Suprapubic skin (tissue), 4 donors: ENCODE measurements at regions not wholly inside any gene's neighbourhood (a gene's known extent, or its start where the extent isn't known, plus 50 kb on each side); places are given as distances from the start of the nearest gene placed in this dataset.

ENCODE experiments used
- DNase-seq, 2 donors: peaks; one replicate each; pipeline ENCODE4 v3.0.0-alpha.2; 2019; ENCODE audit warnings: low spot score in 2 of 2
- H3K27ac ChIP-seq: fragments of 200-600 bp; sonication (generic); one replicate; pipeline ENCODE4 v1.5.1; 2019
- H3K27me3 ChIP-seq: fragments of 200-600 bp; sonication (generic); one replicate; pipeline ENCODE4 v1.5.1; 2019
- H3K36me3 ChIP-seq: fragments of 200-600 bp; sonication (generic); one replicate; pipeline ENCODE4 v1.5.1; 2019
- H3K4me1 ChIP-seq: fragments of 200-600 bp; sonication (generic); one replicate; pipeline ENCODE4 v1.5.1; 2019
- H3K4me3 ChIP-seq: fragments of 200-600 bp; sonication (generic); one replicate; pipeline ENCODE4 v1.5.1; 2019; ENCODE audit warnings: mild to moderate bottlenecking
- H3K9me3 ChIP-seq: fragments of 200-600 bp; sonication (generic); one replicate; pipeline ENCODE4 v1.5.1; 2019
- EP300 ChIP-seq: sonication (generic); formaldehyde crosslinking; IDR thresholded peaks from one replicate; pipeline ENCODE4 v1.6.1; 2017; ENCODE audit warnings: antibody characterized with exemption
- POLR2A ChIP-seq, 2 donors: fragments of 450-650 bp; IDR thresholded peaks; one replicate each; pipeline ENCODE4 v1.6.1; 2017; ENCODE audit warnings: antibody characterized with exemption in 2 of 2, mild to moderate bottlenecking in 2 of 2, moderate library complexity in 2 of 2
- POLR2AphosphoS5 ChIP-seq, 3 donors: sonication (generic); formaldehyde crosslinking; IDR thresholded peaks; one replicate each; pipeline ENCODE4 v1.6.1; 2017; ENCODE audit warnings: antibody characterized with exemption in 3 of 3
- WGBS: methylation state at CpG from one replicate; pipeline ENCODE4 v1.1.5; 2018; 5-methylcytosine and 5-hydroxymethylcytosine counted together
- TF ChIP-seq, protein P1 (sequence below), 2 donors: fragments of 200-600 bp in 1 of 2; fragments of 450-650 bp in 1 of 2; sonication (generic) in 1 of 2; IDR thresholded peaks; one replicate each; pipeline ENCODE4 v1.5.1; 2016 to 2019; ENCODE audit warnings: antibody characterized with exemption in 2 of 2, mild to moderate bottlenecking in 1 of 2, moderate library complexity in 1 of 2

GRCh38 chr2:21393173-21393572, 269.4 kb downstream of the TDRD15 start:
- TF ChIP-seq POLR2AphosphoS5 (IDR thresholded peaks at IDR 0.05) (no peak), EP300 (no peak), POLR2A (IDR thresholded peaks at IDR 0.05) (no peak)
- TF ChIP-seq, protein P1, sequence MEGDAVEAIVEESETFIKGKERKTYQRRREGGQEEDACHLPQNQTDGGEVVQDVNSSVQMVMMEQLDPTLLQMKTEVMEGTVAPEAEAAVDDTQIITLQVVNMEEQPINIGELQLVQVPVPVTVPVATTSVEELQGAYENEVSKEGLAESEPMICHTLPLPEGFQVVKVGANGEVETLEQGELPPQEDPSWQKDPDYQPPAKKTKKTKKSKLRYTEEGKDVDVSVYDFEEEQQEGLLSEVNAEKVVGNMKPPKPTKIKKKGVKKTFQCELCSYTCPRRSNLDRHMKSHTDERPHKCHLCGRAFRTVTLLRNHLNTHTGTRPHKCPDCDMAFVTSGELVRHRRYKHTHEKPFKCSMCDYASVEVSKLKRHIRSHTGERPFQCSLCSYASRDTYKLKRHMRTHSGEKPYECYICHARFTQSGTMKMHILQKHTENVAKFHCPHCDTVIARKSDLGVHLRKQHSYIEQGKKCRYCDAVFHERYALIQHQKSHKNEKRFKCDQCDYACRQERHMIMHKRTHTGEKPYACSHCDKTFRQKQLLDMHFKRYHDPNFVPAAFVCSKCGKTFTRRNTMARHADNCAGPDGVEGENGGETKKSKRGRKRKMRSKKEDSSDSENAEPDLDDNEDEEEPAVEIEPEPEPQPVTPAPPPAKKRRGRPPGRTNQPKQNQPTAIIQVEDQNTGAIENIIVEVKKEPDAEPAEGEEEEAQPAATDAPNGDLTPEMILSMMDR (IDR thresholded peaks at IDR 0.05), result no peak
- Histone ChIP-seq H3K36me3 (no peaks in the 10 kb centered on the region), H3K27me3 (no peaks in the 10 kb centered on the region), H3K9me3 (no peaks in the 10 kb centered on the region), H3K4me3 (no peak overlapping the region), H3K4me1 (no peaks in the 10 kb centered on the region), H3K27ac (no peak overlapping the region)
- WGBS, result 40% methylated on average over 5 of the region's 5 CpGs
- DNase-seq, result no peak

DNA sequence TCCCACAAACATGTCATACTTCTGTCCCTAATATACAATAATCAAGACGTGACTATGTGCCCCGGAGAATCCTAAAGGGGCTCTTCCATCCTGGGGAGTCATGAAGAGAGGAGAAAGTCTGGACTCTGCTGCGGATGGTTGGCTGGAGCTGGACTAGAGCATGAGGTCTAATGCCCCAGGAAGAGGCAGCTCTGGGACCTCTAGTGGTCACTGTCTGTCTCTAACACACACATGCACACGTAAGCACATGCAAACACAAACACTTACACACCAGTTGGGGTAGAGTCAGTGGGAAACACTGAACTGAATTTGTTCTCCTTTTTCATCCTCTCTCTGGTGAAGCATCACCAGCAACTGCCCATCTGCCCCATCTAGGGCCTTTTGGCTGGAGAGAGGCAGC, 271.6 kb downstream of the TDRD15 start:
- no peak overlapping the region for H3K27ac ChIP-seq
- no peaks in the 10 kb centered on the region for H3K36me3 ChIP-seq
- H3K9me3 ChIP-seq, result no peaks in the 10 kb centered on the region
- no peak overlapping the region for H3K4me3 ChIP-seq
- TF ChIP-seq POLR2A (IDR thresholded peaks at IDR 0.05) (no peak), POLR2AphosphoS5 (IDR thresholded peaks at IDR 0.05) (no peak)
- TF ChIP-seq, protein P1 (IDR thresholded peaks at IDR 0.05), result no peak
- no peaks in the 10 kb centered on the region for H3K27me3 ChIP-seq
- DNase-seq, result no peak
- 95% methylated on average over 4 of the region's 4 CpGs for WGBS
- H3K4me1 ChIP-seq, result no peaks in the 10 kb centered on the region

GRCh38 chr2:21396252-21396651, 272.5 kb downstream of the TDRD15 start:
- Histone ChIP-seq H3K36me3 (no peaks in the 10 kb centered on the region), H3K4me3 (no peak overlapping the region), H3K27me3 (no peaks in the 10 kb centered on the region), H3K27ac (no peak overlapping the region), H3K9me3 (no peaks in the 10 kb centered on the region), H3K4me1 (no peaks in the 10 kb centered on the region)
- DNase-seq, result no peak
- 81% methylated on average over 2 of the region's 2 CpGs for WGBS
- TF ChIP-seq POLR2A (IDR thresholded peaks at IDR 0.05) (no peak), POLR2AphosphoS5 (IDR thresholded peaks at IDR 0.05) (no peak), EP300 (no peak)

DNA sequence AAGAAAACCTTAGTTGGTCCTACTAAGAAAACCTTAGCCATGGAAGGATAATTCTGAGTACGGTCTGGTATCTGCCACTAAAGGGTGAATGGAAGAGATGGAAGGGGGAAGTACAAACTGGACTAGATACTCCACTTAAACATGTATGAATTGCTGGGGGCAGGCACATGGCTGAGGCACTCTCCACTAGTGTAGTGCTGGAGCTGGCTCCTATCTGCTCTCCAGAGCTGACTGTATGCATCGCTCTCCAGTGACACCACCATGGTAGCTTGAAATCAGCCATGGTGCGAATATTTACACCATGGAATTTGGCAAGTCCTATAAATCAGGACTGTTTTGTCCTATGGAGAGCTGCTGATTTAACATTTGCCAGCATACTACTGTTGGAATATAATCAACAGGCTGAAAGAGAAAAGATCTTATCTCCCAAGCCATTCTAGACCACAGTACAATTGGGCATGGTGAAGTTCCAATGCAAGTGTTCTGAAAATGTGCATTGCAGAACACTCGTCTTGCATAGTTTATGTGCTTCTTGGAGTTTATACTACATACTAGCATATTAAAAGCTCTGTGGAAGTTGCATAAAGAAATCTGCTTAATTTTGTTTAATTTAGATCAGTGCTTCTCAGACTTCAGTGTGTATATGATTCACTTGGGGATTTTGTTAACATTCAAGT, 277.4 kb downstream of the TDRD15 start:
- WGBS, result 90% methylated on average over 4 of the region's 4 CpGs
- Histone ChIP-seq H3K4me3 (no peak overlapping the region), H3K27ac (no peak overlapping the region), H3K27me3 (no peaks in the 10 kb centered on the region), H3K36me3 (no peaks in the 10 kb centered on the region), H3K9me3 (no peaks in the 10 kb centered on the region), H3K4me1 (no peaks in the 10 kb centered on the region)
- no peak for DNase-seq
- TF ChIP-seq POLR2A (IDR thresholded peaks at IDR 0.05), result no peak
- TF ChIP-seq, protein P1 (IDR thresholded peaks at IDR 0.05), result no peak
- no peak for TF ChIP-seq EP300

DNA sequence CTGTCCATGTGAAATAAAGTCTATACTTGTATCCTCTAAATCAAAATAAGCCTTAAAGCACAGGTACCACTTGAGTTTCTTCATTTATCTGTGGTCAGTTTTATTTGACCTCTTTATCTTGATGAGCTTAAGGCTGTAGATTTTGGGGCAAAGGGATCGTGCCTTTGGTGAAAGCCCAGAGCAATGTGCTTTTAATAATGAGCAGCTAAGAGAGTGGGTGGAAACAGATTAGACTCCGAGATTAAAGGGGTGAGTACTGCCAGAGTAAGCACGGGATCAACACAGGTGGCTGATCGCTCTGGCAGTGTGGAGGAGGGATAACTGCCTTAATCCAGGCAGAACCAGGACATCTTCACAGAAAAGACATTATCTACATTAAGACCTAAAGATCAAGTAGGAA, 280.4 kb downstream of the TDRD15 start:
- Histone ChIP-seq H3K36me3 (no peaks in the 10 kb centered on the region), H3K9me3 (no peaks in the 10 kb centered on the region), H3K4me3 (no peak overlapping the region), H3K27me3 (no peaks in the 10 kb centered on the region), H3K27ac (no peak overlapping the region), H3K4me1 (no peaks in the 10 kb centered on the region)
- no peak for DNase-seq
- TF ChIP-seq EP300, result no peak
- TF ChIP-seq POLR2AphosphoS5 (IDR thresholded peaks at IDR 0.05), result no peak
- TF ChIP-seq, protein P1 (IDR thresholded peaks at IDR 0.05), result no peak
- TF ChIP-seq POLR2A (IDR thresholded peaks at IDR 0.05), result no peak
- 40% methylated on average over 4 of the region's 4 CpGs for WGBS
